Stimulated activated CD8-positive, alpha-beta memory T cell treated with anti-CD3 and anti-CD28 coated beads, Interleukin-4, amount 100 ng/mL, for 24 hours (primary cell): ENCODE measurements at regions not wholly inside any gene's neighbourhood (a gene's known extent, or its start where the extent isn't known, plus 50 kb on each side); places are given as distances from the start of the nearest gene placed in this dataset.

Experiments used
- DNase-seq: peaks from one replicate; pipeline ENCODE4 v3.0.0-alpha.2; 2020; ENCODE audit warnings: low read depth

DNA sequence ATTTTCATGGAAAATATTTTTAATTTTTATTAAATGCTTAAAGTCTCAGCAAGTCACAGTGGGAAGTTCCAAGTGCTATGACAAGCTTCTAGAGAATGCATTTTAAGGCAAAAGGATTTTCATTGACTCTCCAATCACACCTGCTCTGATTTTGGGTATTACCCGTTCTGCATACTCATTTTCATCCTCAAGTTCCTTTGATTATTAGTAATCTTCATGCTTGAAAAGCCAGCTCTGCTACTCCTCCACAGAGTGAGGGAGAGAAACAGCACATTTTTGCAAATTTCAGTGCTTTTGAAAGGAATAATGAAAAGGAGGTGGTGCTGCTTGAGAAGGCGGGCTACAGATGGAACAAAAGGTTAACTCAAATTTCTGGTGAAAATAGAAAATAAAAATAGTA, 450.7 kb downstream of the NSUN3 start:
- DNase-seq: no peak

- no peak for DNase-seq
Observed at GRCh38 chr3:94515983-94516382, 453.1 kb downstream of the NSUN3 start.

DNA sequence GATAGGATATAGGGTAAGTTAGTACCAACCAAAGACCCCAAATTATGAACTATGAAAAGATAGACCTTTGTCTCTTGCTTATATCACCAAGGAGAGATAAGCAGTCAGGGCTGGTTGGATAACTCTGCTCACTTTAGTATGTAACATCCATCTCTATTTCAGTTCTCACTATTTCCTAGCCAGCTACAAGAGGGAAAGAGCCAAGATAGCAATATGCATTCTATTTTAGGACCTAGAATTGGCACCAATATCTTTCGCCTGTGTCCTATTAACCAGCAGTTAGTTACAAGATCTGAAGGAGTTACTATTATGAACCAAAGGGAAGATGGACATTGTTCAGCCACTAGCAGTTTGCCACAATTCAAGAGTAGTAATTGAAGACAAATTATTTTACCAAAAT, 457.5 kb downstream of the NSUN3 start:
- no peak for DNase-seq

DNA sequence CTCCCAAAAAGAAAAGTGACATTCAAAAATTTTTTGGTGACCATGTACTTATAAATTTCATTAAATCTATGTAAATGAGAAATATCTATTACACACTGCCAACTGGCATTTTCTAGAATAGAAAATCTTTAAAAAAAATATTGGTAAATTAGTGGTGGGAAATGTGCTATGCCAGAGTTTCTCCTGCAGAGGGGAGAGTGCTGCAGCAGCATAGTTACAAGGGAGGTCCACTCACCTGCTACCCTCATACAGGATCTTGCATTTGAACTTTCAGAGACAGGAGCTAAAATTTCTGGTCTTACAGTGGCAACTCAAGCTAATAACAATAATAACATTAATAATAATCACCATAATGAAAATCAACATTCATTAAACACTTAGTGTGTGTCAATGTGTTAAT, 459.6 kb downstream of the NSUN3 start:
- no peak for DNase-seq

- no peak for DNase-seq
Observed at GRCh38 chr3:94524102-94524919, 461.4 kb downstream of the NSUN3 start.

GRCh38 chr3:94525043-94525442, 462.2 kb downstream of the NSUN3 start:
- DNase-seq: no peak

DNA sequence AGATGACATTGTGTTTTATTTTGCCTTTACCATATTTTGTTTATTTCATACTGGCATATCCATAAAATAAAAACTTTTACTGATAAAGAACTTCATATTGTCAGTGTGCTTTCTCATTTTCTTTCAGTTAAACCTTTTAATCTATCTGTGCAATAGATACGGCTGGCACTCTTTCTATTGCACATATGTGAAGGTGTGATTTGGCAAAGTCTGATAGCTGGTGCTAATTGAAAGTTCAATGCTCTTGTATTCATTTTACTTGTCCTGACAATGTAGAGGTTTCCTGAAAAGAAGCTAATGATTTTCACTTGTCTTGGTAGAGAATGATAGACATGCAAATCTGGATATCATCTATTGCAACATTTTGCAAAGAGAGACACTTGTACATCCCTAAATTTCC, 467.0 kb downstream of the NSUN3 start:
- no peak for DNase-seq

DNA sequence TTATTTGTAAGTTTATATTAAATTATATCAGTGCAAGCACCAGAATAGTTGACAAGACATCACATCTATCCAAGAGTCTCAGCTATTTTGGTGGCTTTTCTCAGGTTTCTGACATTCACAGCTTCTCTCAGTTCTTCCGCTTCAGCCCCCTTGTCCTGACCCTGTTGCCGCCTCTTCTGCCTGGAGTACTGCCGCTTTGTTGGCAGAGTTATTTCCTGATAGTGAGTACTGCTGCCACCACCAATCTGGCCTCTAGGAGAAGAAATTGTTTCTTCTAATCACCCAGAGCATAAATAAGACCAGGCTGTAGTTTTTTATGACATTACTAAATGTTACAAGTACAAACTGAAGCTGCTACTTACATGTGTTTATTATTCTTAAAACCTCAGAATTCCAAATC, 470.1 kb downstream of the NSUN3 start:
- no peak for DNase-seq

- no peak for DNase-seq
Observed at GRCh38 chr3:94539937-94540336, 477.1 kb downstream of the NSUN3 start.

DNA sequence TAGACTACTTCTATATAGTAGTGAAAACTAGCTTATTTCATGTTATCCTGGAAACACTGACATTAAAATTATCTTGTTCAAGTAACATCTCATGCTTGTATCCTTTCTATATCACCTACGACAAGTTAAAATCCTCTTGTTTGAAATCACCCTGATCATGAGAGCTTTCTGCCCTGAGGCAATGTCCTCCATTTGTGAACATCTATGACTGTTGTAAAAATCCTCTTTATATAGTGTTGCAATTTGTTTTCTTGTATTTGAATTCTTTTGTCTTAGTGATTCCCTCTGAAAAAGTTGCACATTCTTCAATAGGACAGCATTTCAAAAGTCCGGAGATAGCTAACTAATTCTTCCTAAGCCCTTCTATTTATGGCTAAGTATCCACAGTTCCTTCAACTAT, 480.3 kb downstream of the NSUN3 start:
- no peak for DNase-seq

DNA sequence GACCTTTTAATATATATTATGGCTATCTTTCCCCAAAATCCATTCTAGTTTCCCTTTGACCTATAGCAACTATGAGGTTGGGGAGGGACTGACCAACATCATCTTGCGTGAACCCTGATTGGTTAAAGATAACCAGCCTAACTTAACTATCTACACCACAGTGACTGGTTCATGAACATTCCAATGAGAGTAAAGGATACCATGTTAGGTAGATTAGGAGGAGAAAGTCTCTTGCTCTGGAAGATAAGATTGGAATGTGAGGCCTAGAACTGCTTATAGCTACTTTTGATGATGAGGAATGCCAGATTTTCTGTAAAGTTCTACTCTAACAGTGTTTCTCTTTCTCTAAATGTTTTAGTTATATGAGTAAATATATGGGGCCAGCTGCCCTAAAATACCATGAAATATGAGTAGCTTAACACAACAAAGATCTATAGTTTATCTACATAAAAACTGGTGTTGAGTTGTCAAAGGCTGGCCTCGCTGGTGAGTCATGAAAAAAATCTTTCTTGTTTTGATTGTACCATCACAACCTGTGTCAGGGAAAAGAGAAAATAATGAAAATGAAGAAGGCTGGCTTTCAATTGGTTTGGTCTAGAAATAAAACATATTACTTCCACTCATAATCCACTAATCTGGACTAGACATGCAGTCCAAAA, 481.4 kb downstream of the NSUN3 start:
- DNase-seq: no peak

- no peak for DNase-seq
Observed at GRCh38 chr3:94548581-94549316, 485.9 kb downstream of the NSUN3 start.

- DNase-seq: no peak
Observed at GRCh38 chr3:94561094-94561493, 498.2 kb downstream of the NSUN3 start.

GRCh38 chr3:94564247-94564646, 501.4 kb downstream of the NSUN3 start:
- DNase-seq: no peak

DNA sequence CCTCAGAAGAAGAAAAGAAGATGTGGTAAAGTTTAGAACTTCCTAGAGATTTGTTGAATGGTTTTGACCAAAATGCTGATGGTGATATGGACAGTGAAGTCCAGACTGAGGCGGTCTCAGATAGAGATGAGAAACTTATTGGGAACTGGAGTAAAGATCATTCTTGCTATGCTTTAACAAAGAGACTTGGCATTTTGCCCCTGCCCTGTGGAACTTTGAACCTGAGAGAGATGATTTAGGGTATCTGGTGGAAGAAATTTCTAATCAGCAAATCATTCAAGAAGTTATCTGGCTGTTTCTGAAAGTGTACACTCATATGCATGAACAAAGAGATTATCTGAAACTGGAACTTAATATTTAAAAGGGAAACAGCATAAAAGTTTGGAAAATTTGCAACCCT, 505.2 kb downstream of the NSUN3 start:
- DNase-seq: no peak

- DNase-seq: no peak
Observed at GRCh38 chr3:94573337-94573736, 510.5 kb downstream of the NSUN3 start.

DNA sequence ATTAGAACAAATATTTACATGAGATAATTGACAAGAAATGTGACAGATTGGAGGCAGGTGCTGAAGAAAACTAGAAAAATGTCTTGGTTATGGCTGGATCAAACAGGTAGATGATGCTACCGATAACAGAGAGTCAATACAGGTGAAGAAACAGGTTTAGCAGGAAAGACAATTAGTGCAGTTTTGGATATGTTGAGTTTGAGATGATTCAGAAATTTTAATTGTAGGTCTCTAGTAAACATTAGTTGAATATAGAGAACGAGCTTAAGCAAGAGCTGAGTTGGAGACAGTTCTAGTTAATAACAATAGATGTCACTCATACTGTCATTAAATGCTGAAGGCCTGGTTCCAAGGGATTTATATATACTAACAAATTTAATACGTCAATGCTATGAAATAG, 524.4 kb downstream of the NSUN3 start:
- no peak for DNase-seq

DNA sequence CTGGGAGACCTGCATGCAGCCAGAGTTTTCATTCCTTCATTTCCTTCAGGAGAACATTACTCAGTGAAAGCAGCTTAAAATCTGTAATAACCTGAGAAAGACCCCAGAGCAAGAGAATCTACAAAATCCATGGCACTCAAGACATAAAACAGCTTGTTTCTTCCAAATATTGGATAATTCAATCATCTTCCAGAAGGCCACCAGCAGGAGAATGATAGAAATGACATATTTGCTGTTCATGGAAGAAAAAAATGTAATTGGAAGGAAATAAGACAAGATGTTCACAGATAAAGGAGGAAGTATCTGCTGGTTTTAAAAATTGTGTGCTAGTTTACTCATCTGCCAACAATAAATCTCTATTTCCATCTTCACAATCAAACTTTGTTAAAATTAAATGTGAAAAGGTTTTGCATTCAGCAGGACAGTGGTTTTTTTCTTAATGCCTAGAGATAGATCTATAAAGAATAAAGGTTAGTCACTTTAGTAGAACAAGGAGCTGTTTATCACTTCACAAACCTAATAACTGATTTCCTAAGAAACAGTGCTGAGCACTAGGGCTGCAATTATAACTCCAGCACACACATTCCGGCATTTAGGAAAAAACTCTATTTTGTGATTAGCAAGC, 530.8 kb downstream of the NSUN3 start:
- no peak for DNase-seq

- DNase-seq: no peak
Observed at GRCh38 chr3:94596141-94596540, 533.3 kb downstream of the NSUN3 start.

- no peak for DNase-seq
Observed at GRCh38 chr3:94596887-94597566, 534.2 kb downstream of the NSUN3 start.

DNA sequence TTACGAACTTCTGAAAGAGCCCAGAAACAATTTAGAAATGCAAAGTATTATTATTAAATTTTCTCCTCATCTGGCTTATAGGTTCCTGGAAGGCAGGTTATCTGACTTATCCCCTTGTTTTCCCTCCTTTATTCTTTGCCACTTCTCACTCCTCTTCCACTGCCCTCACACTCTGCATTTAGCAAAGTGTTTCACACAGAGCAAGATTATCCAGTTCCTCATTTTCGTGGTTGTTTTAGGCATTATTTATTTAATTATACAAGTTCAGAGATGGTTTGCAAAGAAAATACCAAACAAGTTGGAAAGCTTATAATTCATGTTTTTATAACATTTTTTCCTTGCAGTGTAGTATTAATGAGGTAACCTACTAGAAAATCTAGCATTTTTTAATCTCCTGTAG, 544.9 kb downstream of the NSUN3 start:
- no peak for DNase-seq

DNA sequence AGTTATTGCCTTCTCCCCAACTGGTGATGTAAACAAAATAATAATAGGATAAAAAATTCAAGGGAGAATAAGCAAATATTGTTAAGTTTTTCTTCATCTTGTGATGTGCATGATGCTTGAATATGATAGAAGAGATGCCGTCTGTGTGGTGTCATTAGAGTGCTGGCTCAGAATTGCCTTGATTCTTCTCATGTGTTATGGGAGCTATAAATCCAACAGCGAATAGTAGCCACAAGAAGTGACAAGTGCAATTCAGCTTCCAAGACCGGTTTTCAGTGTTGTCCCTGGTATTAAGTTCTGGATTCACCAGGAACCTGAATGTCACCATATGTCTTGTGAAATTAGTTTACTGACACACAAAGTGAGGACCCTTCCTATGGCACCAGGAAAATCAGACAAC, 547.0 kb downstream of the NSUN3 start:
- no peak for DNase-seq
